Gastroesophageal sphincter (tissue), 4 donors: ENCODE measurements at regions not wholly inside any gene's neighbourhood (a gene's known extent, or its start where the extent isn't known, plus 50 kb on each side); places are given as distances from the start of the nearest gene placed in this dataset.

ENCODE experiments used
- ATAC-seq: fragments of 150-250 bp; one replicate; pipeline ENCODE4 v1.9.1; 2016; ENCODE audit warnings: mild to moderate bottlenecking, moderate library complexity
- H3K27ac ChIP-seq, 4 donors: fragments of 200-600 bp; sonication (generic) in 3 of 4; 1 replicate in 3 of 4; 2 replicates in 1 of 4; pipeline ENCODE4 v1.5.1; 2016 to 2019
- H3K27me3 ChIP-seq: fragments of 200-600 bp; sonication (generic); one replicate; pipeline ENCODE4 v1.5.1; 2019
- H3K36me3 ChIP-seq, 2 donors: fragments of 200-600 bp; sonication (generic); one replicate each; pipeline ENCODE4 v1.5.1; 2019; ENCODE audit warnings: control low read depth in 1 of 2
- H3K4me1 ChIP-seq, 3 donors: fragments of 200-600 bp; sonication (generic); 1 replicate in 2 of 3; 2 replicates in 1 of 3; pipeline ENCODE4 v1.5.1; 2016 to 2019; ENCODE audit warnings: control low read depth in 2 of 3
- H3K4me3 ChIP-seq, 2 donors: fragments of 200-600 bp; sonication (generic); one replicate each; pipeline ENCODE4 v1.5.1; 2019; ENCODE audit warnings: mild to moderate bottlenecking in 1 of 2, moderate library complexity in 1 of 2
- H3K9me3 ChIP-seq, 3 donors: fragments of 200-600 bp; sonication (generic); one replicate each; pipeline ENCODE4 v1.5.1; 2017 to 2019; ENCODE audit warnings: control low read depth in 2 of 3
- EP300 ChIP-seq: sonication (generic); formaldehyde crosslinking; IDR thresholded peaks from one replicate; pipeline ENCODE4 v1.6.1; 2017; ENCODE audit warnings: antibody characterized with exemption, mild to moderate bottlenecking
- POLR2A ChIP-seq, 2 donors: fragments of 450-650 bp; IDR thresholded peaks; one replicate each; pipeline ENCODE4 v1.6.1; 2017; ENCODE audit warnings: antibody characterized with exemption in 2 of 2, mild to moderate bottlenecking in 2 of 2, moderate library complexity in 1 of 2
- POLR2AphosphoS5 ChIP-seq: sonication (generic); formaldehyde crosslinking; IDR thresholded peaks from one replicate; pipeline ENCODE4 v1.6.1; 2017; ENCODE audit warnings: antibody characterized with exemption
- WGBS, 2 donors: methylation state at CpG; one replicate each; pipeline ENCODE4 v1.1.5; 2018; ENCODE audit warnings: low coverage in 1 of 2; 5-methylcytosine and 5-hydroxymethylcytosine counted together
- TF ChIP-seq, protein P1 (sequence below), 4 experiments: fragments of 200-600 bp in 2 of 4; fragments of 450-650 bp in 2 of 4; sonication (generic) in 1 of 4; IDR thresholded peaks; one replicate each; pipeline ENCODE4 v1.5.1; 2017 to 2019; ENCODE audit warnings: antibody characterized with exemption in 4 of 4, mild to moderate bottlenecking in 2 of 4, moderate library complexity in 2 of 4

DNA sequence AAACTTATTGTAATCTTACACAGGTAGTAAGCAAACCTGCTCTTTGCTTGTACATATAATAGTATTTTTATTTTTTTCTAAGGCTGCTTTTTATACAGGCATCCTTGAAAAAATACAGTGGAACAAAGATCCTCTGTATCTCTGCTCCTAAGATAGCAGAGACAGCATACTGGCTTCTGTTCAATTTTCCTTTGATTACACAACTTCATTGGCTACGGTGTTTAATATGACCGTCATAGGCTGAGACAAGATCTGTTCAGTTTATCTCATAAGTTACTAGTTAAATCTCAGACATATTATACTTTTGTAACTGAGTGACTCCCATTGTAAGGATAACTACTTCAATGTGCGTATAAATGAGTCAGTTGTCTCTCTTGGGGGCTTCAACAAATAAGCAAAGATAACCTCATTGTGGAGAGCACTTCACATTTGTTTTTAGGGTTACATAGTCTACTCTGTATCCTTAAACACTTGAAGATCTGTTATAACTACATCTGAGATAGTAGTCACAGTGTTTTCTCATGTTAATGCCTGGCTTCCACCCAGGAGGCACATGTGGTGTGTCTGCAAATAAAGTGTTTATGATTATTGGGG lies 166.1 kb downstream of the KDM5D start:
- Histone ChIP-seq H3K9me3 (no peaks in the 10 kb centered on the region), H3K27ac (no peak overlapping the region), H3K4me3 (no peak overlapping the region), H3K4me1 (no peaks in the 10 kb centered on the region), H3K27me3 (no peaks in the 10 kb centered on the region), H3K36me3 (peaks cover 0 to 5% of the 10 kb centered on the region in 2 donors)
- no peak for TF ChIP-seq POLR2A (IDR thresholded peaks at IDR 0.05)
- TF ChIP-seq POLR2AphosphoS5, result no peak
- TF ChIP-seq, protein P1, sequence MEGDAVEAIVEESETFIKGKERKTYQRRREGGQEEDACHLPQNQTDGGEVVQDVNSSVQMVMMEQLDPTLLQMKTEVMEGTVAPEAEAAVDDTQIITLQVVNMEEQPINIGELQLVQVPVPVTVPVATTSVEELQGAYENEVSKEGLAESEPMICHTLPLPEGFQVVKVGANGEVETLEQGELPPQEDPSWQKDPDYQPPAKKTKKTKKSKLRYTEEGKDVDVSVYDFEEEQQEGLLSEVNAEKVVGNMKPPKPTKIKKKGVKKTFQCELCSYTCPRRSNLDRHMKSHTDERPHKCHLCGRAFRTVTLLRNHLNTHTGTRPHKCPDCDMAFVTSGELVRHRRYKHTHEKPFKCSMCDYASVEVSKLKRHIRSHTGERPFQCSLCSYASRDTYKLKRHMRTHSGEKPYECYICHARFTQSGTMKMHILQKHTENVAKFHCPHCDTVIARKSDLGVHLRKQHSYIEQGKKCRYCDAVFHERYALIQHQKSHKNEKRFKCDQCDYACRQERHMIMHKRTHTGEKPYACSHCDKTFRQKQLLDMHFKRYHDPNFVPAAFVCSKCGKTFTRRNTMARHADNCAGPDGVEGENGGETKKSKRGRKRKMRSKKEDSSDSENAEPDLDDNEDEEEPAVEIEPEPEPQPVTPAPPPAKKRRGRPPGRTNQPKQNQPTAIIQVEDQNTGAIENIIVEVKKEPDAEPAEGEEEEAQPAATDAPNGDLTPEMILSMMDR (IDR thresholded peaks at IDR 0.05), result no peak
- TF ChIP-seq EP300, result no peak
- no peak for ATAC-seq
- 39% methylated on average over 3 of the region's 3 CpGs; no CpG with 5 or more reads in 1 of the 2 donors for WGBS, 2 donors

DNA sequence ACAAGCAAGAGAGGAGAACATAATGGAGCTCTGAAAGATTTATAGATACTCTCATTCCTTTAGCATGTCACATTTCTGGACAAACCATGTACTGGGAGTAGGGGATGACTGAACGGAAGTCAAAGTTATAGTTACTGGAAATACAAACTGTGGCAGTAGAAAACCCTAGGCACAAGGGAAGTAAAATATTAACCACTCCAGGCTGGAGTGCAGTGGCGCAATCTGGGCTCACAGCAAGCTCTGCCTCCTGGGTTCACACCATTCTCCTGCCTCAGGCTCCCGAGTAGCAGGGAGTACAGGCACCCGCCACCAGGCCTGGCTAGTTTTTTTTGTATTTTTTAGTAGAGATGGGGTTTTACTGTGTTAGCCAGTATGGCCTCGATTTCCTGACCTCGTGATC lies 167.3 kb downstream of the KDM5D start:
- TF ChIP-seq POLR2A (IDR thresholded peaks at IDR 0.05) (no peak), POLR2AphosphoS5 (no peak), EP300 (no peak)
- TF ChIP-seq, protein P1 (IDR thresholded peaks at IDR 0.05), result no peak
- ATAC-seq, result no peak
- Histone ChIP-seq H3K27ac (no peak overlapping the region), H3K9me3 (no peaks in the 10 kb centered on the region), H3K36me3 (peaks cover 0 to 5% of the 10 kb centered on the region in 2 donors), H3K4me3 (no peak overlapping the region), H3K4me1 (no peaks in the 10 kb centered on the region), H3K27me3 (no peaks in the 10 kb centered on the region)
- WGBS, 2 donors, result 90% methylated on average over 2 of the region's 6 CpGs; no CpG with 5 or more reads in 1 of the 2 donors

DNA sequence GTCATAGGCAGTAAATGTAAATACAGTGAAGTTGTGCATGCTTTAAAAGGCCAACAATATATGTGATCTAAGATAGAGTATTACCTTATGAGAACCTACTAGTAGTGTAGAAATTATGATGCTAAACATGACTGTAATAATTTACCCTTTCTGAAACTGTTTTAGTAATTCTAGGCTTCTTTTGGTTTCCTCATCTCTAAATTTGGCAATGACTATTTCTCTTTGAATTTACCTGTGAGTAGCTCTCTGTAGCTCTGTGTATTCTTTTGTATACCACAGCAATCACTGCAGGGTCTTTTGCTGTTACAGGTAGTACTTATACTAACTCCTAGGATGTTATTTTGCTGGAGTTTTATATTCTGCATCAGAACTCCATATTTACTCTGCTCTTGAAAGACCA lies 169.6 kb downstream of the KDM5D start:
- Histone ChIP-seq H3K9me3 (no peaks in the 10 kb centered on the region), H3K4me3 (no peak overlapping the region), H3K36me3 (peaks cover 0 to 5% of the 10 kb centered on the region in 2 donors), H3K27me3 (no peaks in the 10 kb centered on the region), H3K4me1 (no peaks in the 10 kb centered on the region), H3K27ac (no peak overlapping the region)
- ATAC-seq, result no peak
- TF ChIP-seq POLR2AphosphoS5 (no peak), EP300 (no peak), POLR2A (IDR thresholded peaks at IDR 0.05) (no peak)
- TF ChIP-seq, protein P1 (IDR thresholded peaks at IDR 0.05), result no peak

DNA sequence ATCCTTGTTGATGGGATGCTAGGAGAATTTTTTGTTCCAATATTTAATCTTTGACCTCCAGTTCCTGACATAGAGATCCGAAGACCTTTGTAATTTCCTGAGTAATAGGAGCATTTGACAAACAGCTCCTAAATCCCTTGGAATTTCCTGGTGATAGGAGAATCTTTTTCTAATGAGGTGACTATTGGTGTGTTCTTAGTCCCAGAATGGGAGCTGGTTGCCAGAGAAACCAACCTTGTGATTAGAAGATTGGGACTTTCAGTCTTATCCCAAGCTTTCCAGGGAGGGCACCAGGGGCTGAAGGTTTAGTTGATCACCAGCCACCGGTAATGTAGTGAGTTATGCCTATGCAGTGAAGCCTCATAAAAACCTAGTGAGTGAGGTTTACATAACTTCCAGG lies 170.9 kb downstream of the KDM5D start:
- H3K36me3 ChIP-seq, result peaks cover 0 to 3% of the 10 kb centered on the region in 2 donors
- H3K27ac ChIP-seq, result no peak overlapping the region
- no peaks in the 10 kb centered on the region for H3K27me3 ChIP-seq
- TF ChIP-seq, protein P1 (IDR thresholded peaks at IDR 0.05), result no peak
- no peaks in the 10 kb centered on the region for H3K9me3 ChIP-seq
- 78% methylated on average over 1 of the region's 2 CpGs; no CpG with 5 or more reads in 1 of the 2 donors for WGBS, 2 donors
- H3K4me3 ChIP-seq, result no peak overlapping the region
- H3K4me1 ChIP-seq, result peaks cover 0 to 9% (median 0%) of the 10 kb centered on the region in 3 donors
- no peak for ATAC-seq

DNA sequence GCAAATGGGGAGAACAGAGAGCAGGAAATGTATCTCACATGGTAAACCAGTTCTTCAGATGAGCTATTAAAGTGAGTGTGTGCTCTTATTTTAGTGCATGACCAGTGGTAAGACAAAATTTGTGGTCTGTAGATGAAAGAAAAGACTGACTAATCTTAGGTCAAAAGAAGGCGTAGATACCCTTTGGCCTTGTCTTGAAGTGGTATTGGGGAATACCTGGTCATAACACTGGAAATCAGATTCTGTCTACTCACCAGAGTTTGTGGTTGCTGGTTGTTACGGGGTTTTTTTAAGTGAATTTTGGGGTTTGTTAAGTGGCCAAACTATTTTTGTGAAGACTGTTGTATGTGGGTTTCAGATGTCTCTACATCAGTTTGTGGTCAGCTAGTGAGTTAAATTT lies 173.5 kb downstream of the KDM5D start:
- TF ChIP-seq POLR2A (IDR thresholded peaks at IDR 0.05), result no peak
- no peak for TF ChIP-seq EP300
- TF ChIP-seq POLR2AphosphoS5, result no peak
- TF ChIP-seq, protein P1 (IDR thresholded peaks at IDR 0.05), result no peak

More for the DNA sequence above, 173.5 kb downstream of the KDM5D start:
- H3K9me3 ChIP-seq, result no peaks in the 10 kb centered on the region
- 89% methylated on average over 1 of the region's 2 CpGs; no CpG with 5 or more reads in 1 of the 2 donors for WGBS, 2 donors
- H3K27me3 ChIP-seq, result no peaks in the 10 kb centered on the region
- peaks cover 0 to 14% (median 0%) of the 10 kb centered on the region in 3 donors for H3K4me1 ChIP-seq
- H3K27ac ChIP-seq, result no peak overlapping the region
- no peaks in the 10 kb centered on the region for H3K36me3 ChIP-seq
- no peak overlapping the region for H3K4me3 ChIP-seq
- ATAC-seq, result no peak
